SK-N-MC (cell line): ENCODE measurements at regions not wholly inside any gene's neighbourhood (a gene's known extent, or its start where the extent isn't known, plus 50 kb on each side); places are given as distances from the start of the nearest gene placed in this dataset.

Experiments
- DNase-seq: peaks from one replicate; pipeline ENCODE4 v3.0.0-alpha.2; 2011; ENCODE audit warnings: low read depth, low spot score
- H3K27ac ChIP-seq: fragments of 200-600 bp; sonication (generic); 2 replicates; pipeline ENCODE4 v1.5.1; 2016; ENCODE audit warnings: mixed run types
- H3K36me3 ChIP-seq: fragments of 200-600 bp; sonication (generic); 2 replicates; pipeline ENCODE4 v1.6.1; 2017; ENCODE audit warnings: antibody characterized with exemption, low read length, mixed read lengths; ENCODE audit not compliant: insufficient read depth
- H3K4me3 ChIP-seq: fragments of 200-600 bp; sonication (generic); 2 replicates; pipeline ENCODE4 v1.5.1; 2016
- H3K9ac ChIP-seq: fragments of 200-600 bp; sonication (generic); 2 replicates; pipeline ENCODE4 v1.8.0; 2017; ENCODE audit warnings: mixed run types, mixed read lengths; ENCODE audit not compliant: insufficient read length
- H3K9me3 ChIP-seq: fragments of 200-600 bp; sonication (generic); 2 replicates; pipeline ENCODE4 v1.6.1; 2017; ENCODE audit warnings: low read depth, mild to moderate bottlenecking, antibody characterized with exemption, low read length, moderate library complexity, mixed read lengths
- FOXP2 ChIP-seq: optimal IDR thresholded peaks from 2 replicates; pipeline ENCODE3; 2011; ENCODE audit warnings: mild to moderate bottlenecking, moderate library complexity; ENCODE audit not compliant: insufficient read depth; ENCODE audit errors: extremely low read length, control extremely low read depth

DNA sequence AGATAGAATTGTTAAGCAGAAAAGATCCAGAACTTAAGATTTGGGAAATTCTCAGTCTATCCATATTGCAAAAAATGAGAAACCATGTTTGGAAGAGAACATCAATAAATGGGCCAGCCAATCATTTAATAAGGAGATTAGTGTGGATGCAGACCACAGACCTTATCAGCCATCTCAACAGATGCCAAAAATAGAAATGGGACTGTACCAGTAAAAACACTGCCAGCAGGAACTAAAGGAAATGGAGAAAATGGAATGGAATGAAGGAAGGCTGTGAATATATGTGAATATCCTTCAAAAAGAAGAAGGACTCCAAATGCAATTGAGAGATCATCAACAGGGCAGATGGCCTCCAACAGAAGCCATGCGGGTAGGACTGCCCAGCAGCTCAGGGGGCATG, 52.7 kb upstream of the ZNF618 start:
- DNase-seq: no peak
- no peak for TF ChIP-seq FOXP2
- Histone ChIP-seq H3K9me3 (no peaks in the 10 kb centered on the region; the same call in 1 of the 2 replicates), H3K4me3 (no peak overlapping the region), H3K36me3 (no peaks in the 10 kb centered on the region), H3K27ac (no peak overlapping the region), H3K9ac (no peak overlapping the region)
